ENCODE measurements at regions not wholly inside any gene's neighbourhood (a gene's known extent, or its start where the extent isn't known, plus 50 kb on each side); places are given as distances from the start of the nearest gene placed in this dataset.

DNA sequence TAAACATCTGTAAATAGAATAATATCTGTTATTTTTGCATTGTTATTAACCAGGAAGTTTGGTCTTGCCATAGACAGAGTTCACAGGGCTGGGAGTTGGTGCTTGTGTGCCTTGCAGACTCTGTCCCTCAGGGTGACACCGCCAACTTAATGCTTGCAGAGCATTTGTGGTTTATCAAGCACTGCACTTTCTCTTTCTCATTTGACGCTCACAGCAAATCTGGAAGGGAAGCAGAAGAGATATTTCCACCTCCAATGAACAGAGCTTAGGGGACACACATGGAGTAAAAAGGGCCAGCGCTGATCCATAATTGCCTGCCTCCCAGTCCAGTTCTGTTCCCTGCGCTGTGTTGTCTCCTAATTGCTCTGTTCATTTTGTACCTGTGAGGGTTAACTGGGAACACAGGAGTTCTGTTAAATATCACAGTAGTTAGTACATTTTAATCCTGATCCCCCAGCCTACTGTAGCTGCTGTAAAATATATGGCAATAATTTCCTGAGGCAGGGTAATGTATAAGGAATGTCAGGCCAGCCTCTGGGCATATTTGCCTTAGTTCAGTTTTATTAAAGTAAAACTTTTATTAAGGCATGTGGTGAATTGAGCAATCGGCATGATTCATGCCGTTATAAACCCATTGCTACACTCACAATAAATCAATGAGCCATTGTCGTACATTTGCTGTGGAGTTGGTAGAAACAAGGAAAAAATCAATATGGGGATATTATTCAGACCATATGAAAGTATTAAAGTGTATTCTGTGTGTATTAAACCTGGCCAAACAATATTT lies 182.5 kb upstream of the OSR1 start:
- ATAC-seq = peak; percentile 46

DNA sequence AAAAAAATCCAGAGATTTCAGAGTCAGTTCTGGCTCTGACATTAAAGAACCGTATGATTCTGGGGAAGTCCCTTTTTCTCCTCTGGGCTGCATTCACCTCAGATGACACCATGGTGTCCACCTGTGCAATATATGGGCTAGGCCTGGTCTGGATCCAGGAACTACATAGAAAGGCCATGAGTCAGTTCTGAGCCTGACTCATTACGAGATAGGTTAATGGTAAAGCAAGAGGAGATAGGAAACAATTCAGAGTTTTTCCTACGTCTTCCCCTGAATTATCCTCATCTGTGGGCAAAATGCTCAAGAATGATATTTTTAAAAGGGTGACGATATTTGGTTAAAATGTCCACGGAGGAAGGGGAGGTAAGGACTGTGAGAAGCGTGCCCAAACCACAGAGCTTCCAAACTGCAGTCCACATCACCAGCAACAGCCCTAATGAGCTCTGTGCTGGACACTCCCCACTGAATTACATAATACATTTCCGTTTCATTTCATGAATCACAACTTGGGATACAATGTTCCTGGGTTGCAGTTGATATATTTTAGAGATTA lies 180.1 kb upstream of the OSR1 start:
- ATAC-seq = peak; percentile 98

DNA sequence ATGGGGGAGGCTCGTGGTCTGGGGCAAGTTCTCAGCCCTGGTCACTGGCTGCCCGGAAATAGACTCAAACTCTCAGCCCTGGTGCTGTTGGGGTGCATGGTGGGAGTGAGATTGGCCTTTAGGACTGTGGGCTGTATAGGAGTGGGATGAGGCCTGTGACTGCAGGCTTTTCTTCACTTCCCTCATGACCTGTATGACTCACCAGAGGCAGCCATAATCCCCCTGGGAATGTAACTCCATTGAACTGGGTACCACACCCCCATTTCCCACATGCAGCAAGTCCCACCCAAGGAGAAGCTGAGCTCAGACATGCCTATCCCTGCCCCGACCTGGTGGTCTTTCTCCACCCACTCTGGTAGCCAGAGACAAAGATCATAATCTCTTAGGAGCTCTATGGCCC lies 177.7 kb upstream of the OSR1 start:
- ATAC-seq = no peak

DNA sequence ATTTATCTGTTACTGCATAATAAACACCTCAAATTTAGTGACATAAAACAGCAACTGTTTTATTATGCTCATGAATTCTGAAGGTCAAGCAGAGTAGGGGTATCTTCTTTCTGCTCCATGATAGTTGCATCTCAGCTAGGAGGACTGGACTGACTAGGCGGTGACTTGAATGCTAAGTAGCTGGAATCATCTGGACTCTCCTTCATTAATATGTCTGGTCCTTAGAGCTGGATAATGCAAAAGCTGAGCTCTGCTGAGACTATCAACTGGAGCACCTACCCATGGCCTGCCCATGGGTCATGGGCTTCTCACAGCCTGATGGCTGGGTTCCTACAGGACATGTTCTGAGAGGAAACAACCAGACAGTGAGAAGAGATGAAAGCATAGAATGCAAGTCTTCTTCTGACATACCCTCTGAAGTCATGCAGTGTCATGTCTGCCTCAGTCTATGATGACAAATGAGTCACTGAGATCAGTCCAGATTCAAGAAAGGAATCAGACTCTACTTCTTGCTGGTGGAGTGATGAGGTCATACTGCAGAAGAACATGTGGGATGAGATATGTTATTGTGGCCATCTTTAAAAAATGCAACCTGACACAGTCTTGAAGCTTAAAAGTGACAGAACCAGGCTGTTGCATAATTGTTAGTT lies 174.2 kb upstream of the OSR1 start:
- peak; percentile 62 for ATAC-seq

DNA sequence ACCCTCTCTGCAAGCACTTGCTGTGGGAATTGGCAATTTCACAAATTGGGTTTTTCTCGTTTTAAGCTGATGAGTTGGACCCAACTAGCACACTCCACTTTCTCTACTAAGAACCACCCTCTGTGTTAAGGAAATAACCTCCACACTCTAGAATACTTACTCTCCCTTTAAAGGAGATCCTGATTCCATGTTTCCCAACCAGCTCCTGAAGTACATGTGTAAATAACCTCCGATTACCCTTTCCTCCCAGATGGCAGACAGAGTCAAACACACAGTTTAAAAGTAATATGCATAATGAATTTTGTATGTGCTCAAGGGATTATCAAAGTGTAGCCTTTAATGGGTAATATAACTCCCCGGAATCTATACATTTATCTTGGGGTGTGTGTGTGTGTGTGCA lies 171.3 kb upstream of the OSR1 start:
- ATAC-seq = no peak

DNA sequence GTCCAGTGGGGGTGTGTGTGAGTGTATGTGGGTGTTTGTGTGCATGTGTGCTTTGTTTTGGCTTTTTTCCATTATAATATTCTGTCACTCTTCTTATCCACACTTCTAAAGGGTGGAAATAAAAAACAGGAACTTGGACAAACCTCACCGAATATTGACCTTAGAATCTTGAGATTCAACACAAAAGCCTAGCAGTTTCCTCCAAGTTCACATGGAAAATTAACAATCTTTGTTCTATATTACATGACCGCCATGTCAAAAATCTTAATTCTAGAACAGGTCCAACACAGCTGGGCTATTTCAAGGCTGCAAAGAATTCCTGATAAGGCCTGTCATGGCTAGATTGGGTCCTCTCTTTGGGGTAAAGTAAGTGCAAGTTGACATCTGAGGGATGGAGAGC lies 169.3 kb upstream of the OSR1 start:
- ATAC-seq = no peak

DNA sequence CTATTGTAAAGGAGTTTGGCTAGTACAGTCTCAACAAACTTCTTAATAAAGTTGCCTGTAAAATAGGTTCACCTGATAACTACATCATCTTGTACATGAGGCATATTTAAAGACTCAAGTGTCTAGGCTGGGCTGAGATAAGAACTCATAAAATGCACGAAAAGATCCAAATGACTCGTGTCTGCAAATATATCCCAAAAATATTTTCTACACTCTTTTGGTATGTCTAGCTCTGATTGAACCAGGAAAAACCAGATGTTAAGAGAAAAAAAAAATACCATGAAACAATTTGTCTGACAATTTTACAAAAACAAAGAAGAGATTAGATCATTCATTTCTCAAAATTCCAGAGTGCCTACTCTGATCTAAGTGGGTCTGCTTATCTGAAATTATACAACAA lies 166.9 kb upstream of the OSR1 start:
- ATAC-seq = no peak

DNA sequence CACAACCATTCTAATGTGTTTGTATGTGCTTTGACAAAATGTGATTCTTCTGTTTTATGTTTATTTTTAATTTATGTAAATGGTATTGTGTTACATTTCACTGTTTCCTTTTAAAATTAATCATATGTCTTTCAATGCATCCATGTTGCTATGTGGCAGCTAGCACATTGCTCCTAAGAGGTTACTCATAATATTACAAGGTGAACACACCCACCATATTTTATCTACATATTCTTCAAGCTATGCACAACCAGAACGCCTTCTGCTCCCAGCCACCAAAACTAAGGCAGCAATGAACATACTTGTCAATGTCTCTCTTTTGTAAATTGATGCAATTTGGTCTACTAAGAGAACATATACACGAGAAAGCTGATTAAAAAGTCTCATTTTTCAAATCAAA lies 160.6 kb upstream of the OSR1 start:
- no peak for ATAC-seq

DNA sequence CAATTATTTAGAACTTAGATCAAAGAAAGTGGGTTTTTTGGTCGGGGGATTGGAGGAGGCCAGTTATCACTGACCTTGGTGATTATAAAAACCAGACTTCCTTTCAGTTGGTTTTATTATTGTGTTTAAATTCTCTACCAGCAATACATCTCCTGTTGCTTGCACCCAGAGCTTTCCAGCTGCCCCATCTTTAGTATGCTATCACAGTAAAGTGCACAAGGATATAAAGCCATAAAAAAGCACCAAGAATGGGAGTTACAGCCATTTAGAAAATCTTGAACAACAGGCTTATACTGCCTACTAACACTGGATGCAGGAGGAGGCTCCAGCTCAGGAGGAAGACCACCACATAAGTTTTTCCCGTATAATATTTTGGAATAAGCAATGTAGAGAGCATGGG lies 148.7 kb upstream of the OSR1 start:
- no peak for ATAC-seq

DNA sequence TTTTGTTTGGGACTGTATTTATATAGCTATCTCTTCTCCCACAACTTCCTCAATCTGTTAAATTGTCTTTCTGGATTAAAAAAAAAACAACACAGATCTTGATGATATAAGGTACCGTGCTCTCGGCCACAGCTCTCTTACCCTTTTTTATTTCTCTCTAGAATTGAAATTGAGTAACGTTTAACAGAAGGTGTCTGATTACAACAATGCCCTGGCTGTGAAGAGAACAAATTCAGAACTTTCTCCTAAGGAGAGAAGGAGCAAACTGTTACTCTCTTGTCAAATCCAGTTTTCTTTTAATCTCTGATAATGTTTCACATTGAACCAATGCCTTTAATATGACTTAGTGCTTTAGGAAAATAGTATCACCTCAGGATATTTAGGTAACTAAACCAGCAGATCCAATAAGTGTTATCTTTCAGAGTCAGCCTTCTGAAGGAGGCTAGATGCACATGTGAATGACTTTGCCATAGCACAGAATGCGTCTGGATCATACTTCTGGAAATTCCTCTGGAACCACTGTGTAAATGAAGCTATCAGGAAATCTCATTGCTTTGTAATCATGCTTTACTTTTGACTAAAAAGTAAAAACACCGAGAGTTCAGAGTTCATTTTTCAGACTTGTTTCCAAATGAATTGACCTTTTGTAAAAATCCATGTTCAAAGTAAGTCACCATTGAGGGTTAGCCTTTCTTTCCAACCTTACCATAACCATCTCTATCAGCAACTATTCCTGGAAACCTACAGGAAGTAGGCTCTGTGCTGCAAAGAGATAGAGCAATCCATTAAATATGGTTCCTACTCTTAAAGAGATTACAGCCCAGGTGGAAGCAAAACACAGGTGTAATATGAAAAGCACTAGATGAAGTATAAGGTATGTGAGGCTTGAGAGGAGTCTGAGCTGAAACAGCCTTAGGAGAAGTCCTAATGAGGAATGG lies 147.0 kb upstream of the OSR1 start:
- no peak for ATAC-seq

DNA sequence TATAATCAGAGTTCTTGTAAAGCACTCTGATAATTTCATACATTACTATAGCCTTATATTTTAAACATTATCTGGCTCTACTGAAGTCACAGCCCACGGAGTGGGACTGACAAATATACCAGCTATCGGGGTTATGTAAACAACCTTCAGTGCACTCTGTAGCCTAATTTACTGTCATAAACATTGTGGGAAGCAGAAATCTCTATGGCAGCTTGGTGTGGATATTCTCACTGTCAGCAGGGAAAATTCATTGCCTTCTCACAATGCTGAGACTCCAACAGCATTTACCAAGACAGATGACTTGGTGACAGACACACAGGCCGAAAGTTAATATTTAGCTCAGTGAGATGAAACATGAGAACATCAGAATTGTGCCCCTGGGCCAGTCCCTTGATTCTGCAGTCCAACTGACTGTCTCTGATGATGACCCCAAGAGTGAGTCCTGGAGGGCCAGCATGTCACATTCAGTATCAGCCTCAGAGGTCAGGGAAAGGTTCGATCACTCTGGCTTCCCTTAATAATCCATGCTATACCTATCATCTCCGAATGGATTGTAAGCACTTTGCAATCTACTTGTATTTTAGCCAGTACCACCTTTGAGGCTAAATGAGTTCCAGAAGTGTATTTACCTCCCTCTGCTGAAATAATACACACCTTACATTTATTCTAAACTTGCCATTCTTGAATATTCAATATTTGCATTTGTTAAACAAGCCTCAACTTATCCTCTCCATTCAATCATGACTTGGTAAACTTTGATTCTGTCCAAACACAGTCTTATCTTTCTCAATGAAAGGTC lies 146.2 kb upstream of the OSR1 start:
- no peak for ATAC-seq

DNA sequence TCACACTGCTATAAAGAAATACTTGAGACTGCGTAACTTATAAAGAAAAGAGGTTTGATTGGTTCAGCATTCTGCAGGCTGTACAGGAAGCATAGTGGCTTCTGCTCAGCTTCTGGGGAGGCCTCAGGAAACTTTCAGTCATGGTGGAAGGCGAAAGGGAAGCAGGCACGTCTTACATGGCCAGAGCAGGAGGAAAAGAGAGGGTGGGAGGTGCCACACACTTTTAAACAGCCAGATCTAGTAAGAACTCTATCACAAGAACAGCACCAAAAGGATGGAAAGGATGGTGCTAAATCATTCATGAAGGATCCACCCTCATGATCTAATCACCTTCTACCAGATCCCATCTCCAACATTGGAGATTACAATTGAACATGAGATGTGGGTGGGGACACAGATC lies 145.5 kb upstream of the OSR1 start:
- ATAC-seq = no peak

DNA sequence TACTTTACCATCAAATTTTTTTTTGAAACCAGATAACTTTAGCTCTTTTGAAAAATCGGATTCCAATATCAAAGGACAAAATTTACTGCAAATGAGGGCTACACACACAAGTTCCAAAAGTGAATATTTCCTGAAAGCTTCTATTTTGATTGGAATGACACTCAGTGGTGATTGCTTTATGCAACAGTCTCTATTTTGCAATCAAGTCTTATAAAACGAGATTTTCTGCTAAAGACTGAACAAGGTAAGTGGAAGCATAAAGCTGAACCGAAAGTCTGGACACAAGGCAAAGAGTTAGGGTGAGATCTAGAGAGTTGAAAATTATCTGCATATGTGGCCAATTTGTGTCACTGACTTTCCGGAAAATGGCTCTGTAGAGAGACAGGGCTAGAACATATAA lies 145.0 kb upstream of the OSR1 start:
- no peak for ATAC-seq

DNA sequence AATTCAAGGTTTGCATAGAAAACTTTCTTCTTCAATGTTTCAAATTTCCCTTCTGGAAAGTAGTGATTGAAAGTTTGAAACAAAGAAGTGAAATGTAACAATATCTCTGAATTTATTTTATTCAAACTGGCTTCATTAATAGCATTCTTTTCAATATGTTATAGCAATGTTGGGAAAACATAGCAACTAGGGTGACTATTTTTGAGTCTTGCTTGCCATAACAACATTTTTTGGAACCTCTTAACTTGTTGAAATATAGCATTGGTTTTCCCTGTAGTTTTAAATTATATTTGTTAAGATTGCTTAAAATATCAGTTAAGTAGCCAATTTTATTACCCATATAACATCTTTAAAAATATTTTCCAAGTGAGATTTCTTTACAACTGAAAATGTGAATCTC lies 141.7 kb upstream of the OSR1 start:
- ATAC-seq = no peak

DNA sequence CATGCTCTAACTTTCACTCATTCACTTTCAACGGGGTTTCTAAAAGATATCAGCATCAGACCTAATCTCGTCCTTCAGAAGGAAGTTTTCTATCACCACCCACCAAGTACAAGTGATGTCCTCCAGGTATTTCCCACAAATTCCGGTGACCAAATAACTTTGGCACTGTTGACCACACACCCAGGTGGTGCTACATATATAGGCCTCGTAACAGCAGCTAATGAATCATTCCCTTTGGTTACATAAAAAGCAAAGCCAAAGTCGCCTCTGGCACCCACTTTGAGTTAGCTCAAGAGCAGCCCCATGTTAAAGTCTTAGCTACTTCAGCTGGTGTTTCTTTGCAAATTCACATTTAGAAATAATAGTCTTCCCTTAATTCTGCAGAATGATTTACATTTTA lies 138.2 kb upstream of the OSR1 start:
- ATAC-seq = no peak

DNA sequence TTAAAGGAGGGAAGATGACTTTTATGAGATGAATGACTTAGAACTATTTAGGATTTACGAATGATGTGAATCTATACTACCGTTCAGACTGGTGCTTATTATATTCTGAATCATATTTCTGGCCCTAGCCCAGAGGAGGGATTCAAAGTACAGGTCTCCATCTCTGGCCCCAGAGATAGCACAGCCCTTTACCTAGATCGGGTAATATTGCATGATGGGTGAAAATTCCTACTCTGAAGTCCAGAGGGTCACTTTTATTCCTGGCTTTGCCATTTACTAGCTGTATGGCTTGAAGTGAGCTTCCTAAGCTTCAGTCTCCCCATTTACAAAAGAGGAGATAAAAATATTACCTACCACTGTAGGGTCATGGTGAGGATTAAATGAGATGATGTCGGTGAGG lies 135.8 kb upstream of the OSR1 start:
- no peak for ATAC-seq

DNA sequence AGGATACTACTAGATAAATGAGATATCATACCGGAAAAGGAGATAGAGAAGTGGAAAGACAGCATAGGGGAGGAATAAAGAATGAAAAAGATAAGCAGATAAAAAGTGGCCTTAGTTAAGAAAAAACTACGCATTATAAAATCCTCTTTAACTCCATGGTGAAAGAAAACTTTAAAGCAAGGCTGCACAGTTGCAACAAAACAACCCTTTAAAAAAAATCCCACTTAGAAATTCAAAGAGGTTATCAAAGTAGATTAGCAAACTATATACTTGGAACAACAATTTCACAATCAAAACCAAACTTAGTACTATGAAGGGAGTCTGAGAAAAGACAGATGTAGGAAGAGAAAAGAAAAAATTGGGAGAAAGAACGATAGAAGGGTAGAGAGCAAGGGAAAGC lies 133.4 kb upstream of the OSR1 start:
- ATAC-seq = no peak

DNA sequence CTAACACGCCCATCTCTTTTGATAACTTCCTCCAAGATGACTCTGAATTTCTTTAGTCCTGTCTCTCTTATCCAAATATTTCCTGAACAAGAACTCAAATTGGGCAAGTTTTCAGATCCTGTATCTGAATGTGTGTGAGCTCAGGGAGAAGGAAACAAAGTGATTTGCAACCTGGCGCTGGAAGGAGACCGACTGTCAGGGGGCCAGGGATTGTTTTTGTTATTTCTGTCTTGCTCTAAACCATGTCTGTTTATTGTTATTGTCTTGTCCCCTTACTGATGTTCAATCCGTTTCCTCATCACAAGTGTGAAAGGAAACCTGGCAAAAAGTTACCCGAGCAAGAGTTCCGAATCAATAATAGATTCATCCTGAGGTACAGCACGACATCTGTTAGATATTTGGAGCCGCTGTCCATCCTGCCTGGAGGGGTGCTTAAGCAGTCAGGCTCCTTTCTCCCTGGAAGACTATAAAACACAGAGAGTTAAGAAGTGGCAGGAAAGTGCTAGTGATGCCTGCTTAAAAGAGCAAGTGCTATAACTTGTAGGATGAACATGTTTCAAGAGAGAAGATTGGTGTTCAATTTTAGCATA lies 132.5 kb upstream of the OSR1 start:
- no peak for ATAC-seq

DNA sequence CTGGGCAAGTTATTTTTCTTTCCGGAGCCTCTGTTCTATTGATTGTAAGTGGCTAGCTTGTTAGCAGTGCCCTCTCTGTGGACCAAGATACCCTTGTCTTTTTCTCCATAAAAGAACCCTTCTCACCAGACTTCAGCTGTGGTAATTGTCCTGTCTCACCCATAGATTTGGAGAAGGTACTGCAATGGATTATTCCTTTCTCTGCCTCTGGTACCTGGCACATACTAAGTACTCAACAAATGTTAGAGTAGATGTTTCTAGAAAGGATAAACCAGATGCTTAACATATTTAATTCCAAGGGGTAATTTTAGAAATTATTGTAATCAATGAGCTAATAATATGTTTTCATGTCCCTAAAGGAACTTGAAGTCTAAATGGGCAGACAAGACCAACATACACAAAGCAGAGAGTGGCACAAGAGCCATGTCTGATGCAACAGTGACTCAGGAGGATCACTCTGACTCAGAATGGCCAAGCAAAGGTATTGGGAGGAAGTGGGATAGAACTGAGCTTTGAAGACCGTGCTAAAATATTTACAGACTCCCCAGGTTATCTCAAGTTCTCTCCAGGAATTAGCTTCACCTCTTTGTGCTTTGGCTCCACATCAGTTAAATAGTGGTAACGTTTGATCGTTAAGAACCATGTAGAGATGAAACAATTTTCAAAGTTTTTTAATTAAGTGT lies 129.7 kb upstream of the OSR1 start:
- ATAC-seq = peak; percentile 88

DNA sequence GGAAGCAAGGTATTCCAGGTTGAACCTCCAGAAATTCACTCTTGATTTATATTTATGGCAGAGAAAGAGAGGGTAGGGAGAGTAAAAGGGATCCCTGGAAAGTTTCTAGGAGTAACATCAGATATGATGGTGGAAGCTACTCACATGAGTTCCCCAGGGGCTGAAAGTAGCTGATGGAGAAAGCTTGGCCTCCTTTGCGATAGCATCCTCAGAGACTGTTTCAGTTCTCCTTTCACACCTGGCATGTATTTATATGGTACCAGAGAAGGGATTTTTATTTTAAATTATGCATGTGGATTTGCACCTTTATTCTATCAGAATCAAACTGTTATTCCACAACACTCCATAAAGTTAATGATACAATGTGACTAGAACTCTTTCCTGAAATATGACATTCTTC lies 126.3 kb upstream of the OSR1 start:
- ATAC-seq = no peak

DNA sequence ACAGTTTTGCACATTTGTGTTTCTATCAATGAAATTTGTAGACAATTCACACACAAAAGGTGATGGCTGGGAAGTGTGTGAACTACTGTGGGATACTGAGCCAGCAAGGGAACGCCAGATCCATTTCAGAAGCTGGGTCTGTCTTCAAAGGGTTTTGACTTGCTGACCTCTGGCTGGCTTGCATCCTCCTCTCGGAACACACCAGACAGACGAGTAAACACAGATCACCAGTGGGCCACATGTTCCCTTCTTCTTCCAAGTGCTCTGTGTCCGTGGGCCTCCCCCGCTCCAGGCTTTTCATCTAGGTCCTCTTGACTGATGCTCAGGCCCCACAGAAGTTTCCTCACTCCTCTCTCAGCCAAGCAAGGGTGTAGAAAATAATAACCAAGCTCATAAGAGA lies 122.2 kb upstream of the OSR1 start:
- no peak for ATAC-seq

Measured in esophagus mucosa (tissue), 1 donor.